HCEC 1CT (cell line): ENCODE measurements at regions not wholly inside any gene's neighbourhood (a gene's known extent, or its start where the extent isn't known, plus 50 kb on each side); places are given as distances from the start of the nearest gene placed in this dataset.
A peak's percentile ranks its signal among the peaks of the same experiment; 100 is the strongest.

Experiments
- DNase-seq: peaks from one replicate; pipeline ENCODE4 v3.0.0-alpha.2; 2017

DNA sequence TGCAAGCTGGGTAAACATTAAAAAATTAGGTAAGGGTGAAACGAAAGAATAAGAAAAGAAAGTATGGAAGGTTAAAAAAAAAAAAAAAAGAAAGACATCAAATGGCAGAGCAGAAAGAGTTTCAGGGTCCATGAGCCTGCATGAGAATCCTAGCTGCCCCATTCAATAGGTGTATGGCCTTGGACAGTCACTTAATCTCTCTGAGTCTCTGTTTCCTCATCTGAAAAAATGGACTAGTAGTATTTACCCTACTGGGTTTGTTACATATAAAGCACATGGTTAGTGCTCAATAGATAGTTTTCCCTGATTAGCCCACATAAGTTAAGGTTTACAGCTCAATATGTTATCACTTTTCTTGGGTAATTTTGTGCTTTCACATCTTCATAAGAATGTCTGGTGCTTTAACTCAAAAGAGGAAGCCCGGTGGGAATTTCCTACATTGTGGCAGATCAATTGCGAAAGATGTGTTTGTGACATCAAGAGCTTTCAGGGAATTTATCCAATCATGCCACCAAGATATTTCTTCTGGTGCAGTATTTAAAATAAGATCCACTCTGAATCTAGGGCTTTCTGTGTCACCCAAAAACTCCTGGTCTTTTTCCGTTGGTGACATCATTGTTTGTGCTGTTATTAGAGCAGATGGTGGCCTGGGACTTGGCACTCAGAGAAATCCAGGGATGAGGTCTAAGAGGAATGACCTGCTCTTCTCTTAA is 57.2 kb upstream of the UBE2E1 start:
- DNase-seq, result peak; percentile 54

DNA sequence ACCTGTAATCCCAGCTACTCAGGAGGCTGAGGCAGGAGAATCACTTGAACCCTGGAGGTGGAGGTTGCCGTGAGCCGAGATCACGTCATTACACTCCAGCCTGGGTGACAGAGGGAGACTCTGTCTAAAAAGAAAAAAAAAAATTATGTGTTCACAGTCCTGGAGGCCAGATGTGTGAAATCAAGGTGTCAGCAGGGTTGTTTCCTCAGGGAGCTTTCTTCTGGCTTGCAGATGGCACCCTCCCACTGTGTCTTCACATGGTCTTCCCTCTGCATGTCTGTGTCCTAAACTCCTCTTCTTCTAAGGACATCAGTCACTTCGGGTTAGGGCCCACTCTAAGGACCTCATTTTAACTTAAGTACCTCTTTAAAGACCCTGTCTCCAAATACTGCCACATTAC is 56.1 kb upstream of the UBE2E1 start:
- DNase-seq, result no peak

DNA sequence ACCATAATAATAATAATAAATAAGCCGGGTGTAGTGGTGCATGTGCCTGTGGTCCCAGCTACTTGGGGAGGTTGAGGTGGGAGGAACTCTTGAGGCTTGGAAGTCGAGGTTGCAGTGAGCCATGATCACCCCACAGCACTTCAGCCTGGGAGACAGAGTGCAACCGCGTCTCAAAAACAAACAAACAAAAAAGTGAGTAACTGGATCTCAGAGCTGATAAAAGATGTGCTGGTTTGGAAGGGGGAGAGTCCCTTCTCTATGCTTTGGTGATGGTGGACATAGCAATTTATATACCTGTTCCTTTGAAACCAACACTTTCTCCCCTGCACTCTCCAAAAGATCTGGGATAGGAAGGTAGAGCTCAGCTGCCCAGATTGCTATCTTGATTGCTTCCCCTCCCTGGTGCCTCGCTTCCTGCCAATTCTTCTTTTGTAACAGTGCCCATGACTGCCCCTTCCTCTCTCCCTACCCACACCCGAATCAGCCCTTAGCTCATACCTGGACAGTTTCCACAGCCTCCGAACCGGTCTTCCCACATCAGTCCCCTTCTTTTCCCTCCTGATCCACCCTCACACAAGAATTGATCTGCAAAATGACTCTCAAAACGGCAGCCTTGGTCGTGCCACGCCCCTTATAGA is 55.1 kb upstream of the UBE2E1 start:
- DNase-seq, result no peak

DNA sequence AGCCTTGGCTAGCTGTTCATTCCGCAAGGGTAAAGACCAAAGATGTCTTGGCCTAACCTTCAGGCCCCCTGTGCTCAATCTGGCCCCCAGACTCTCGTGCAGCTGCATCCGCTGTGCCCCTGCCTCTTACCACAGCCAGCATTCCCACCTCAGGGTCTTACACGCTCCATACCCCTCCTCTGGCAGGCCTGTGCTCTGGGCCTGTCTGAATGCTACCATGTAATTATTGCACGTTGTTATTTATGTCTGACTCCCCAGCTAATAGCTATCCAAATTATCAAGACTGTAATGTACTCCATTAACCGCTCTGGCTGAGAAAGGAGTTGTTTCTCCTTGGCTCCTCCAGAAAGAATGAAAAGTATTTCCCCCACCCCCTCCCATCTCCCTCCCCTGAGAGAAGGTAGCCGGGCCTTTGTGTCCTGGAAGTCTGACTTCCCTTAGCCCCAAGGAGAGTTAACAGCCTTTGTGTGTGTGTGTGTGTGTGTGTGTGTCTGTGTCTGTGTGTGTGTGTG is 54.5 kb upstream of the UBE2E1 start:
- no peak for DNase-seq

DNA sequence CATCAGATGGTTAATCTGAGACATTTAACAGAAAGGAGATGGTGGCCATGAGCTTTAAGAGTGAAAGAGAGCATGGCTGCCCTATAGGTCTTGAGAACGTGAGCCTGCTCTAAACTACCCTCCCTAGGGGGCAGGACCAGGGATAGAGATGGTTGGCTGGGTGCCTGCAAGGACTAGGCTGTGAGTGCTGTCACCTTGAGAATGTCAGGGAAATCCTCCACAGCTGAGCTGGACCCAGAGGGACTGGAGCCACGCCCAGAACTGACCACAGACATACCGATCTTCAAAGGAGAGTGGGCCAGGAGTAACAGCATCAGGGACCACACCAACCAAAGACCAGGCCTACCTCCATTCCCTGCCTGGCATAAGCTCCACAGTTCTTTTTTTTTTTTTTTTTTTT is 53.6 kb upstream of the UBE2E1 start:
- no peak for DNase-seq

DNA sequence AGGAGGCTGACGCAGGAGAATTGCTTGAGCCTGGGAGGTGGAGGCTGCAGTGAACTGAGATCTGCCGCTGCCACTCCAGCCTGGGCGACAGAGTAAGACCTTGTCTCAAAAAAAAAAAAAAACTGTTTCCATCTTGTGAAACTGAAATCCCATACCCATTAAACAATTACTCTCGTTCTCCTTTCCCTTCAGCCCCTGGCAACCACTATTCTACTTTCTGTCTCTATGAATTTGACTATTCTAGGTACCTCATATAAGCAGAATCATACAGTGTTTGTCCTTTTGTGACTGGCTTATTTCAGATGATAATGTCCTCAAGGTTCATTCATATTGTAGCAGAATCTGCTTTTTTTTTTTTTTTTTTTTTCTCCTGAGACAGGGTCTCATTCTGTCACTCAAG is 51.5 kb upstream of the UBE2E1 start:
- DNase-seq, result no peak
